ENCODE measurements at regions not wholly inside any gene's neighbourhood (a gene's known extent, or its start where the extent isn't known, plus 50 kb on each side); places are given as distances from the start of the nearest gene placed in this dataset.

DNA sequence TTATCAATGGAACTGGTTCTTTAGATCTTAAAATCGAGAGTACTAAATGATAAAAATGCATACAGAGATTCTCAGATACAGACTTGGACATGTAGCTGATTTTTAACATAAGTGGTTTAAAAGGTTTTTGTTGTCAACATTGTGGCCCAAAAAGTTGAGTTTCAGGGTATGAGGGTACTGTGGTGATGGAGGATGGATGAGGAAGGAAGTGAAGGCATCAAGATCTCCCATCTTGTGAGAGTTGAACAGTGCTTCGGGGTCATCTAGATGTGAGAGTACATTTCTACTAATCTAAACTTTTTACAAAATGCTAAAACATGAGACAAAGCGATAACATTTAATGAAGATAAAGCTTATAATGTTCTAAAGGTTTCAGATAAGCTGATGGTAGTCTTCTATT lies 452.6 kb downstream of the PCNX1 start:
- no peak overlapping the region for H2BK5ac ChIP-seq (ENCODE audit: low read depth, low read length, poor library complexity)
- peaks cover 3% of the 10 kb centered on the region for H3K79me2 ChIP-seq (ENCODE audit: control insufficient read depth, insufficient read depth, low read length, poor library complexity)
- H2BK12ac ChIP-seq (ENCODE audit: low read length) = no peak overlapping the region
- H4K12ac ChIP-seq (ENCODE audit: low read depth, low read length) = no peak overlapping the region
- H3K4me2 ChIP-seq (ENCODE audit: low read length) = no peak overlapping the region
- H4K8ac ChIP-seq (ENCODE audit: low read depth, low read length) = no peak overlapping the region
- H4K91ac ChIP-seq (ENCODE audit: low read depth, low read length) = no peak overlapping the region
- peaks cover 3 to 6% of the 10 kb centered on the region in 2 experiments for H3K4me1 ChIP-seq (ENCODE audit: control insufficient read depth in 1 of 2, insufficient read depth in 2 of 2, low read length in 2 of 2)
- no peak overlapping the region for H2AFZ ChIP-seq (ENCODE audit: insufficient read depth, low read length, poor library complexity)
- no peak overlapping the region for H3K18ac ChIP-seq (ENCODE audit: low read length)
- H3K4ac ChIP-seq (ENCODE audit: low read depth, low read length) = no peak overlapping the region
- H3K9ac ChIP-seq (ENCODE audit: low read length) = no peak overlapping the region
- no peak overlapping the region for H3K23ac ChIP-seq (ENCODE audit: low read length)
- H3K4me3 ChIP-seq (ENCODE audit: low read depth, low read length) = no peak overlapping the region
- no peaks in the 10 kb centered on the region for H3K36me3 ChIP-seq (ENCODE audit: control insufficient read depth in 1 of 2, insufficient read depth in 2 of 2, low read length in 2 of 2)
- no peak for DNase-seq
- H2BK120ac ChIP-seq (ENCODE audit: insufficient read depth, low read length, poor library complexity) = no peak overlapping the region
- no peak overlapping the region for H3K27ac ChIP-seq (ENCODE audit: low read depth, low read length)
- no peaks in the 10 kb centered on the region for H3K27me3 ChIP-seq (ENCODE audit: insufficient read depth, low read length)
- H3K9me3 ChIP-seq (ENCODE audit: insufficient read depth, low read depth, low read length) = no peaks in the 10 kb centered on the region
- WGBS (ENCODE audit: extremely low coverage, insufficient coverage, insufficient read length) = no CpG with 5 or more reads among the region's 3 CpGs
- no peak overlapping the region for H3K14ac ChIP-seq (ENCODE audit: low read length)
- no peak overlapping the region for H2AK5ac ChIP-seq (ENCODE audit: low read length)
- no peaks in the 10 kb centered on the region for H3K79me1 ChIP-seq (ENCODE audit: low read length)

DNA sequence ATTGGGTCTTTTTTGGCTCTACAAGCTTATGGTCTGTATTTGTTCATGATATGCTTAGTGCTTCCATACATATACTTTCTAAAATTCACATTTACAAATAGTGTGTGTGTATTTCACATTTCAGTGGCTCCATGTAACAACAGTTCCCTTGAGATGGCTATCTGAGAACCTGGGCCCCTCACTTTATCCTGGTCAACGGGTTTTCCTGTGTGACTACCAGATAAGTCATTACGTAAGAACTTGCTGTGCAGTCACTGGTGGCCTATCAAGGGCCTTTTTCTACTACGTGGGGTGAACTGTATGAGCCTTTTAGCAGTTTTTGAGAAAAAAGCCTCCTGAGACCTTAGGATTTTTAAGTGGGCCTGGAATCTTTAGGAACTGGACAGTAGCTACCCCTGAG lies 454.1 kb downstream of the PCNX1 start:
- peaks cover 2% of the 10 kb centered on the region for H3K79me2 ChIP-seq (ENCODE audit: control insufficient read depth, insufficient read depth, low read length, poor library complexity)
- WGBS (ENCODE audit: extremely low coverage, insufficient coverage, insufficient read length) = no CpG with 5 or more reads among the region's 3 CpGs
- no peak overlapping the region for H2BK5ac ChIP-seq (ENCODE audit: low read depth, low read length, poor library complexity)
- H4K8ac ChIP-seq (ENCODE audit: low read depth, low read length) = no peak overlapping the region
- H3K36me3 ChIP-seq (ENCODE audit: control insufficient read depth in 1 of 2, insufficient read depth in 2 of 2, low read length in 2 of 2) = no peaks in the 10 kb centered on the region
- H3K9me3 ChIP-seq (ENCODE audit: insufficient read depth, low read depth, low read length) = no peaks in the 10 kb centered on the region
- H3K4me3 ChIP-seq (ENCODE audit: low read depth, low read length) = no peak overlapping the region
- no peak overlapping the region for H2AFZ ChIP-seq (ENCODE audit: insufficient read depth, low read length, poor library complexity)
- no peaks in the 10 kb centered on the region for H3K27me3 ChIP-seq (ENCODE audit: insufficient read depth, low read length)
- no peak overlapping the region for H2AK5ac ChIP-seq (ENCODE audit: low read length)
- DNase-seq = peak in 1 of 2 donors; percentile 16
- no peak overlapping the region for H4K12ac ChIP-seq (ENCODE audit: low read depth, low read length)
- no peak overlapping the region for H3K14ac ChIP-seq (ENCODE audit: low read length)
- H3K18ac ChIP-seq (ENCODE audit: low read length) = no peak overlapping the region
- no peak overlapping the region for H2BK12ac ChIP-seq (ENCODE audit: low read length)
- no peaks in the 10 kb centered on the region for H3K79me1 ChIP-seq (ENCODE audit: low read length)
- H3K27ac ChIP-seq (ENCODE audit: low read depth, low read length) = no peak overlapping the region
- H3K9ac ChIP-seq (ENCODE audit: low read length) = no peak overlapping the region
- H4K91ac ChIP-seq (ENCODE audit: low read depth, low read length) = no peak overlapping the region
- no peak overlapping the region for H3K4ac ChIP-seq (ENCODE audit: low read depth, low read length)
- H2BK120ac ChIP-seq (ENCODE audit: insufficient read depth, low read length, poor library complexity) = no peak overlapping the region
- peaks cover 3 to 11% of the 10 kb centered on the region in 2 experiments for H3K4me1 ChIP-seq (ENCODE audit: control insufficient read depth in 1 of 2, insufficient read depth in 2 of 2, low read length in 2 of 2)
- H3K4me2 ChIP-seq (ENCODE audit: low read length) = peak overlapping the region; percentile 27
- no peak overlapping the region for H3K23ac ChIP-seq (ENCODE audit: low read length)

DNA sequence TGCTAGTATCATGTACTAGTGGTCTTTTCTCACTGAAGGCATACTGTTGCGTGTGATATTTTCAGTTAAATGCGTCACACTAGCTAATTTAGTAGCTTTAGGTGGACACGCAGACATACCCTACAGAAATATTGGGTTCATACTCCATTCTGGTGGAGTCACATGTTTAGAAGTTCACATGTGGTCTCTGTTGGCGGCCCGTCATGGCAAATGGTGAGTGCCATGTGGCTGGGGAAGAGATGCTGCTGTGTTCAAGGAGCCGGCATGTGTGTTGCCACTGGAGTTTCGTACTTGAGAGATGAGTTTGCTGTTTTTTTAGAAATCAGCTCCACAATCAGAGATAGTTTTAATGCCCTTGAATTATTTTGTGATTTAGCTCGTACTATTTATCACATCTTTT lies 454.6 kb downstream of the PCNX1 start:
- peaks cover 2% of the 10 kb centered on the region for H3K79me2 ChIP-seq (ENCODE audit: control insufficient read depth, insufficient read depth, low read length, poor library complexity)

DNA sequence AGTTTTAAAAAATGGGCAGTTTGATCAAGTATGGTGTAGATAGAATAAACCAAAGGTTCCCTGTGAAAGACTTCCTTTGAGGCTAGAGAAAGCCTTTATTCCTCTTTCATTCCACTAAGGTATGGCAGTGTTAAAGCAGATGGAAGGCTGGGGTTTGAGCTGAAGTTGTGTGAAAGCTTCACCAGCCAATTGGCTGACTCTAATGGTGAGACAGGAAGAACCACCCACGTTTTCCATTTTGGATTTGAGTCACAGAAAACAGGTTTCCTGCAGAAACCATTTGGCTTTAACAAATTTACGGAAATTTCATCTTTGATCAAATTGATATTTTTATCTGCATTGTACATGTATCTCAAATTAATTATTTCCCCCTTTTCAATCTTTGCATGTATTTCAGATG lies 455.0 kb downstream of the PCNX1 start:
- Histone ChIP-seq H3K23ac (ENCODE audit: low read length) (no peak overlapping the region), H2AK5ac (ENCODE audit: low read length) (no peak overlapping the region), H2BK120ac (ENCODE audit: insufficient read depth, low read length, poor library complexity) (no peak overlapping the region), H3K14ac (ENCODE audit: low read length) (no peak overlapping the region), H3K79me1 (ENCODE audit: low read length) (no peaks in the 10 kb centered on the region), H3K79me2 (ENCODE audit: control insufficient read depth, insufficient read depth, low read length, poor library complexity) (peaks cover 2% of the 10 kb centered on the region), H2BK12ac (ENCODE audit: low read length) (no peak overlapping the region), H3K4ac (ENCODE audit: low read depth, low read length) (no peak overlapping the region), H3K4me1 (ENCODE audit: control insufficient read depth in 1 of 2, insufficient read depth in 2 of 2, low read length in 2 of 2) (peaks cover 3 to 11% of the 10 kb centered on the region in 2 experiments), H3K27me3 (ENCODE audit: insufficient read depth, low read length) (no peaks in the 10 kb centered on the region), H2AFZ (ENCODE audit: insufficient read depth, low read length, poor library complexity) (no peak overlapping the region), H3K4me3 (ENCODE audit: low read depth, low read length) (no peak overlapping the region), H4K8ac (ENCODE audit: low read depth, low read length) (no peak overlapping the region), H3K9me3 (ENCODE audit: insufficient read depth, low read depth, low read length) (no peaks in the 10 kb centered on the region), H3K27ac (ENCODE audit: low read depth, low read length) (no peak overlapping the region), H3K36me3 (ENCODE audit: control insufficient read depth in 1 of 2, insufficient read depth in 2 of 2, low read length in 2 of 2) (no peaks in the 10 kb centered on the region), H4K12ac (ENCODE audit: low read depth, low read length) (no peak overlapping the region), H3K9ac (ENCODE audit: low read length) (no peak overlapping the region), H2BK5ac (ENCODE audit: low read depth, low read length, poor library complexity) (no peak overlapping the region), H3K4me2 (ENCODE audit: low read length) (no peak overlapping the region), H3K18ac (ENCODE audit: low read length) (no peak overlapping the region), H4K91ac (ENCODE audit: low read depth, low read length) (no peak overlapping the region)
- no CpG with 5 or more reads among the region's 2 CpGs for WGBS (ENCODE audit: extremely low coverage, insufficient coverage, insufficient read length)
- DNase-seq = no peak

More for the DNA sequence above, 454.6 kb downstream of the PCNX1 start:
- Histone ChIP-seq H3K4me2 (ENCODE audit: low read length) (no peak overlapping the region), H2BK120ac (ENCODE audit: insufficient read depth, low read length, poor library complexity) (no peak overlapping the region), H3K79me1 (ENCODE audit: low read length) (no peaks in the 10 kb centered on the region), H2BK12ac (ENCODE audit: low read length) (peak overlapping the region; percentile 68), H2AK5ac (ENCODE audit: low read length) (no peak overlapping the region), H3K9ac (ENCODE audit: low read length) (no peak overlapping the region), H3K9me3 (ENCODE audit: insufficient read depth, low read depth, low read length) (no peaks in the 10 kb centered on the region), H4K91ac (ENCODE audit: low read depth, low read length) (no peak overlapping the region), H3K4me3 (ENCODE audit: low read depth, low read length) (no peak overlapping the region), H3K23ac (ENCODE audit: low read length) (no peak overlapping the region), H3K27me3 (ENCODE audit: insufficient read depth, low read length) (no peaks in the 10 kb centered on the region), H3K4me1 (ENCODE audit: control insufficient read depth in 1 of 2, insufficient read depth in 2 of 2, low read length in 2 of 2) (peaks cover 3 to 11% of the 10 kb centered on the region in 2 experiments), H3K14ac (ENCODE audit: low read length) (no peak overlapping the region), H4K12ac (ENCODE audit: low read depth, low read length) (no peak overlapping the region), H2AFZ (ENCODE audit: insufficient read depth, low read length, poor library complexity) (no peak overlapping the region), H2BK5ac (ENCODE audit: low read depth, low read length, poor library complexity) (no peak overlapping the region), H3K36me3 (ENCODE audit: control insufficient read depth in 1 of 2, insufficient read depth in 2 of 2, low read length in 2 of 2) (no peaks in the 10 kb centered on the region), H3K4ac (ENCODE audit: low read depth, low read length) (peak overlapping the region; percentile 9), H3K18ac (ENCODE audit: low read length) (no peak overlapping the region), H3K27ac (ENCODE audit: low read depth, low read length) (no peak overlapping the region), H4K8ac (ENCODE audit: low read depth, low read length) (no peak overlapping the region)
- no CpG with 5 or more reads among the region's 8 CpGs for WGBS (ENCODE audit: extremely low coverage, insufficient coverage, insufficient read length)
- DNase-seq = no peak
